GM12891 (cell line): ENCODE measurements at regions not wholly inside any gene's neighbourhood (a gene's known extent, or its start where the extent isn't known, plus 50 kb on each side); places are given as distances from the start of the nearest gene placed in this dataset.

Experiments
- POLR2A ChIP-seq: IDR thresholded peaks from 2 replicates; pipeline ENCODE4 v1.6.1; 2011; ENCODE audit warnings: low read depth, low read length, control low read depth
- POLR2AphosphoS5 ChIP-seq: IDR thresholded peaks from 2 replicates; pipeline ENCODE4 v1.6.1; 2011; ENCODE audit warnings: low read depth, low read length, control low read depth
- POU2F2 ChIP-seq: IDR thresholded peaks from 2 replicates; pipeline ENCODE4 v1.6.1; 2011; ENCODE audit warnings: low read depth, mild to moderate bottlenecking, control low read depth, low read length, moderate library complexity
- SPI1 ChIP-seq: IDR thresholded peaks from 2 replicates; pipeline ENCODE4 v1.6.1; 2011; ENCODE audit warnings: low read depth, low read length, control low read depth
- TAF1 ChIP-seq: IDR thresholded peaks from 2 replicates; pipeline ENCODE4 v1.6.1; 2011; ENCODE audit warnings: low read depth, low read length, control low read depth

DNA sequence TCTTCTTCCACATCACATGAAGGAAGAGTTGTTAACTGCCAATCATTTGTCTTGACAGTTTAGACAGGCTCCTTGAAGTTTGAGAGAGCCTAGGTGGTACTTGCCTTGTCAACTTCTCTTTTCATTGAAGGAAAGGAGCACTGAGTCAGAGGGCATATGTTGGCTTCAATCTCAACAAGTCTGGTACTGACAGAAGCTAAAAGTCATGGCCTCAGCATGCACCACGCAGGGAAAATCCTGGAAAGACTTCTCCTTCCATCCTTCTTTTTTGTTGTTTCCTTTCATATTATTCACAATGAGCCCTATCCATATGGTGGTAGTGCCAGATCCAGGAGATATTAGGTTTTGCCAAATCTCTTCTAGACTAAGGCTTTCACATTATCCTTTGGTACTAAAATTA, 1272.5 kb downstream of the ROBO1 start:
- TF ChIP-seq POLR2AphosphoS5 = no peak
- TF ChIP-seq SPI1 = no peak
- no peak for TF ChIP-seq POLR2A
- no peak for TF ChIP-seq TAF1
- TF ChIP-seq POU2F2 = no peak
